ENCODE measurements at regions not wholly inside any gene's neighbourhood (a gene's known extent, or its start where the extent isn't known, plus 50 kb on each side); places are given as distances from the start of the nearest gene placed in this dataset.
"Not testable (repeated sequence)": the region's sequence is repeated elsewhere in the genome, so short reads cannot be mapped to it uniquely, and the experiment has no call there.

- no peak overlapping the region for H3K4me3 Mint-ChIP-seq
- no peaks in the 10 kb centered on the region for H3K4me1 Mint-ChIP-seq
- DNase-seq, result no peak
- H3K9me3 Mint-ChIP-seq, result no peaks in the 10 kb centered on the region
- no peaks in the 10 kb centered on the region for H3K36me3 Mint-ChIP-seq
- H3K27ac Mint-ChIP-seq, result no peak overlapping the region
- CTCF ChIA-PET, result no interaction called here
- H3K27me3 Mint-ChIP-seq, result peaks cover 25% of the 10 kb centered on the region
These were observed 93.6 kb downstream of the SOX1 start for GRCh38 chr13:112160558-112160957.

- CTCF ChIA-PET, result no interaction called here
These were observed 94.8 kb downstream of the SOX1 start for GRCh38 chr13:112161521-112162301.

GRCh38 chr13:112163691-112164660 lies 97.0 kb downstream of the SOX1 start:
- H3K9me3 Mint-ChIP-seq, DNase-seq, H3K4me3 Mint-ChIP-seq, H3K27ac Mint-ChIP-seq, CTCF ChIA-PET, H3K36me3 Mint-ChIP-seq, H3K4me1 Mint-ChIP-seq: not testable (repeated sequence)
- H3K27me3 Mint-ChIP-seq, result peaks cover 21% of the 10 kb centered on the region

More at GRCh38 chr13:112161521-112162301, 94.8 kb downstream of the SOX1 start:
- Mint-ChIP-seq H3K4me1 (no peaks in the 10 kb centered on the region), H3K27me3 (peaks cover 25% of the 10 kb centered on the region), H3K27ac (no peak overlapping the region), H3K4me3 (no peak overlapping the region), H3K36me3 (no peaks in the 10 kb centered on the region), H3K9me3 (no peaks in the 10 kb centered on the region)
- DNase-seq, result no peak

- peaks cover 2% of the 10 kb centered on the region for H3K9me3 Mint-ChIP-seq
- peaks cover 11% of the 10 kb centered on the region for H3K27me3 Mint-ChIP-seq
- H3K4me3 Mint-ChIP-seq, result no peak overlapping the region
- CTCF ChIA-PET, result interaction anchor here (2.1 kb wide), 1 partner anchor 278 kb away, joined by 4 read pairs; no protein-coding TSS in a partner anchor
- no peaks in the 10 kb centered on the region for H3K36me3 Mint-ChIP-seq
- H3K27ac Mint-ChIP-seq, result no peak overlapping the region
- H3K4me1 Mint-ChIP-seq, result no peaks in the 10 kb centered on the region
- no peak for DNase-seq
These were observed 98.8 kb downstream of the SOX1 start for GRCh38 chr13:112165712-112166111.

- no peak for DNase-seq
- Mint-ChIP-seq H3K9me3 (peaks cover 3% of the 10 kb centered on the region), H3K4me1 (no peaks in the 10 kb centered on the region), H3K4me3 (no peak overlapping the region), H3K27me3 (no peaks in the 10 kb centered on the region), H3K27ac (no peak overlapping the region), H3K36me3 (no peaks in the 10 kb centered on the region)
- CTCF ChIA-PET, result no interaction called here
These were observed 101.8 kb downstream of the SOX1 start for GRCh38 chr13:112168761-112169160.

GRCh38 chr13:112169941-112170822 lies 103.2 kb downstream of the SOX1 start:
- Mint-ChIP-seq H3K9me3 (peaks cover 16% of the 10 kb centered on the region), H3K27ac (no peak overlapping the region), H3K27me3 (no peaks in the 10 kb centered on the region), H3K4me3 (no peak overlapping the region), H3K4me1 (peaks cover 2% of the 10 kb centered on the region), H3K36me3 (no peaks in the 10 kb centered on the region)
- CTCF ChIA-PET, result no interaction called here
- DNase-seq, result no peak

GRCh38 chr13:112170823-112171569 lies 104.0 kb downstream of the SOX1 start:
- Mint-ChIP-seq H3K27ac (no peak overlapping the region), H3K27me3 (no peaks in the 10 kb centered on the region), H3K4me3 (no peak overlapping the region), H3K9me3 (peaks cover 17% of the 10 kb centered on the region), H3K36me3 (no peaks in the 10 kb centered on the region), H3K4me1 (peaks cover 2% of the 10 kb centered on the region)
- CTCF ChIA-PET, result no interaction called here
- DNase-seq, result no peak

- Mint-ChIP-seq H3K36me3 (no peaks in the 10 kb centered on the region), H3K4me1 (peaks cover 2% of the 10 kb centered on the region), H3K9me3 (peaks cover 17% of the 10 kb centered on the region), H3K4me3 (no peak overlapping the region), H3K27ac (no peak overlapping the region), H3K27me3 (no peaks in the 10 kb centered on the region)
- DNase-seq, result no peak
- CTCF ChIA-PET, result no interaction called here
These were observed 104.6 kb downstream of the SOX1 start for GRCh38 chr13:112171570-112171965.

- peaks cover 2% of the 10 kb centered on the region for H3K4me1 Mint-ChIP-seq
- H3K4me3 Mint-ChIP-seq, result no peak overlapping the region
- H3K36me3 Mint-ChIP-seq, result no peaks in the 10 kb centered on the region
- CTCF ChIA-PET, result no interaction called here
- no peaks in the 10 kb centered on the region for H3K27me3 Mint-ChIP-seq
- H3K27ac Mint-ChIP-seq, result no peak overlapping the region
- no peak for DNase-seq
- H3K9me3 Mint-ChIP-seq, result peaks cover 17% of the 10 kb centered on the region
These were observed 105.1 kb downstream of the SOX1 start for GRCh38 chr13:112172017-112172416.

GRCh38 chr13:112172641-112173251 lies 105.8 kb downstream of the SOX1 start:
- H3K27me3 Mint-ChIP-seq, result no peaks in the 10 kb centered on the region
- H3K4me3 Mint-ChIP-seq, result no peak overlapping the region
- H3K4me1 Mint-ChIP-seq, result peaks cover 2% of the 10 kb centered on the region
- H3K36me3 Mint-ChIP-seq, result no peaks in the 10 kb centered on the region
- no peak for DNase-seq
- peaks cover 17% of the 10 kb centered on the region for H3K9me3 Mint-ChIP-seq
- CTCF ChIA-PET, result no interaction called here
- no peak overlapping the region for H3K27ac Mint-ChIP-seq

- H3K4me3 Mint-ChIP-seq, result no peak overlapping the region
- no peaks in the 10 kb centered on the region for H3K27me3 Mint-ChIP-seq
- H3K36me3 Mint-ChIP-seq, result no peaks in the 10 kb centered on the region
- DNase-seq, result no peak
- CTCF ChIA-PET, result no interaction called here
- no peak overlapping the region for H3K27ac Mint-ChIP-seq
- peaks cover 16% of the 10 kb centered on the region for H3K9me3 Mint-ChIP-seq
- H3K4me1 Mint-ChIP-seq, result peaks cover 2% of the 10 kb centered on the region
These were observed 107.6 kb downstream of the SOX1 start for GRCh38 chr13:112174476-112175110.

GRCh38 chr13:112175162-112176075 lies 108.5 kb downstream of the SOX1 start:
- peaks cover 2% of the 10 kb centered on the region for H3K4me1 Mint-ChIP-seq
- no peaks in the 10 kb centered on the region for H3K27me3 Mint-ChIP-seq
- no peak overlapping the region for H3K27ac Mint-ChIP-seq
- H3K36me3 Mint-ChIP-seq, result no peaks in the 10 kb centered on the region
- H3K9me3 Mint-ChIP-seq, result peaks cover 14% of the 10 kb centered on the region
- no peak for DNase-seq
- H3K4me3 Mint-ChIP-seq, result no peak overlapping the region
- CTCF ChIA-PET, result no interaction called here

Measured in activated naive CD4-positive, alpha-beta T cell treated with anti-CD3 and anti-CD28 coated beads, Interleukin-2, amount 10 ng/mL, durations not matched to agents 7 days and 5 days (primary cell).